GDM1 (cell line): ENCODE measurements at regions not wholly inside any gene's neighbourhood (a gene's known extent, or its start where the extent isn't known, plus 50 kb on each side); places are given as distances from the start of the nearest gene placed in this dataset.

ENCODE experiments used
- DNase-seq: peaks from one replicate; lab custom pipeline; 2025; lab: John Stamatoyannopoulos, UW

GRCh38 chr20:40806929-40807820 is 118.1 kb upstream of the MAFB start:
- DNase-seq = no peak

- no peak for DNase-seq
These were observed 118.8 kb upstream of the MAFB start for GRCh38 chr20:40807821-40808170.

- no peak for DNase-seq
These were observed 119.9 kb upstream of the MAFB start for GRCh38 chr20:40808936-40809335.

- no peak for DNase-seq
These were observed 120.3 kb upstream of the MAFB start for GRCh38 chr20:40809361-40809760.

- DNase-seq = no peak
These were observed 121.4 kb upstream of the MAFB start for GRCh38 chr20:40810332-40811000.

GRCh38 chr20:40811004-40811403 is 122.0 kb upstream of the MAFB start:
- no peak for DNase-seq

GRCh38 chr20:40811660-40812414 is 122.8 kb upstream of the MAFB start:
- no peak for DNase-seq

- DNase-seq = no peak
These were observed 123.4 kb upstream of the MAFB start for GRCh38 chr20:40812415-40812925.

- DNase-seq = no peak
These were observed 124.0 kb upstream of the MAFB start for GRCh38 chr20:40813029-40813431.

GRCh38 chr20:40813708-40814630 is 124.9 kb upstream of the MAFB start:
- no peak for DNase-seq

- no peak for DNase-seq
These were observed 125.6 kb upstream of the MAFB start for GRCh38 chr20:40814631-40814960.

GRCh38 chr20:40815156-40816038 is 126.4 kb upstream of the MAFB start:
- no peak for DNase-seq

- no peak for DNase-seq
These were observed 127.0 kb upstream of the MAFB start for GRCh38 chr20:40816039-40816352.

GRCh38 chr20:40821429-40821828 is 132.4 kb upstream of the MAFB start:
- no peak for DNase-seq

- no peak for DNase-seq
These were observed 137.7 kb upstream of the MAFB start for GRCh38 chr20:40826699-40827098.

- no peak for DNase-seq
These were observed 146.3 kb upstream of the MAFB start for GRCh38 chr20:40835321-40835720.

- DNase-seq = no peak
These were observed 149.5 kb upstream of the MAFB start for GRCh38 chr20:40838509-40838908.

- no peak for DNase-seq
These were observed 154.2 kb upstream of the MAFB start for GRCh38 chr20:40843251-40843650.

GRCh38 chr20:40844332-40844731 is 155.3 kb upstream of the MAFB start:
- no peak for DNase-seq

GRCh38 chr20:40848096-40848495 is 159.1 kb upstream of the MAFB start:
- no peak for DNase-seq

GRCh38 chr20:40848526-40848925 is 159.5 kb upstream of the MAFB start:
- DNase-seq = no peak
